ENCODE measurements at regions not wholly inside any gene's neighbourhood (a gene's known extent, or its start where the extent isn't known, plus 50 kb on each side); places are given as distances from the start of the nearest gene placed in this dataset.
"Not testable (repeated sequence)": the region's sequence is repeated elsewhere in the genome, so short reads cannot be mapped to it uniquely, and the experiment has no call there.

DNA sequence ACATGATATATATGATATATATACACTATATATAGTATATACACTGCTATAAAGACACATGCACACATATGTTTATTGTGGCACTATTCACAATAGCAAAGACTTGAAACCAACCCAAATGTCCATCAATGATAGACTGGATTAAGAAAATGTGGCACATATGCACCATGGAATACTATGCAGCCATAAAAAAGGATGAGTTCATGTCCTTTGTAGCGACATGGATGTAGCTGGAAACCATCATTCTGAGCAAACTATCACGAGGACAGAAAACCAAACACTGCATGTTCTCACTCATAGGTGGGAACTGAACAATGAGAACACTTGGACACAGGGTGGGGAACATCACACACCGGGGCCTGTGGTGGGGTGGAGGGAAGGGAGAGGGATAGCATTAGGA lies 190.3 kb upstream of the BET1 start:
- TF ChIP-seq CTCF, POLR2A (IDR thresholded peaks at IDR 0.05): not testable (repeated sequence)

All from testis (tissue), 2 donors.